B cell (primary cell): ENCODE measurements at regions not wholly inside any gene's neighbourhood (a gene's known extent, or its start where the extent isn't known, plus 50 kb on each side); places are given as distances from the start of the nearest gene placed in this dataset.

ENCODE experiments used
- ATAC-seq: fragments of 200-7000 bp; cut with Tn5 transposase; one replicate; pipeline ENCODE4 v1.10.0; 2021; ENCODE audit warnings: low read depth, mild to moderate bottlenecking, moderate number of reproducible peaks, moderate library complexity
- CTCF ChIA-PET: fragments of 350-600 bp; sonication (Branson Sonifier 250); formaldehyde crosslinking; loops from one replicate; lab custom pipeline; 2021; ENCODE audit warnings: antibody characterized with exemption, inconsistent platforms; lab: Charles Lee
- POLR2A ChIA-PET: fragments of 350-600 bp; sonication (Branson Sonifier 250); formaldehyde crosslinking; loops from one replicate; lab custom pipeline; 2021; ENCODE audit warnings: antibody characterized with exemption; lab: Charles Lee
- DNase-seq: peaks from one replicate; pipeline ENCODE4 v3.0.0; 2013
- H2AFZ ChIP-seq: 2 replicates; pipeline ENCODE4 v1.6.1; 2012; ENCODE audit warnings: mild to moderate bottlenecking, low read depth, low read length; ENCODE audit not compliant: insufficient read depth, poor library complexity, severe bottlenecking
- H3K27ac ChIP-seq, 2 donors: 1 replicate in 1 of 2; 2 replicates in 1 of 2; pipeline ENCODE4 v1.5.1; 2012 to 2013; ENCODE audit warnings: low read length in 2 of 2, mild to moderate bottlenecking in 2 of 2, moderate library complexity in 1 of 2
- H3K27me3 ChIP-seq, 4 experiments: fragments of 200-600 bp in 1 of 4; sonication (generic) in 1 of 4; replicated peaks in 1 of 4; 1 replicate in 2 of 4; 2 replicates in 2 of 4; pipeline versions ENCODE4 v1.6.1 to v1.7.0; 2013 to 2016; ENCODE audit warnings: low read length in 3 of 4, mild to moderate bottlenecking in 2 of 4, mixed read lengths in 1 of 4, moderate library complexity in 1 of 4; ENCODE audit not compliant: insufficient read depth in 4 of 4, control insufficient read depth in 3 of 4; ENCODE audit errors: control extremely low read depth in 1 of 4
- H3K36me3 ChIP-seq, 2 experiments: replicated peaks in 1 of 2; 1 replicate in 1 of 2; 2 replicates in 1 of 2; pipeline versions ENCODE4 v1.6.1 to v1.7.1; 2013; ENCODE audit warnings: low read length in 1 of 2; ENCODE audit not compliant: insufficient read depth in 2 of 2, control insufficient read depth in 1 of 2; ENCODE audit errors: control extremely low read depth in 1 of 2, extremely low read depth in 1 of 2
- H3K4me1 ChIP-seq, 2 donors: fragments of 200-600 bp in 1 of 2; sonication (generic) in 1 of 2; 1 replicate in 1 of 2; 2 replicates in 1 of 2; pipeline versions ENCODE4 v1.5.1 to v1.6.1; 2013 to 2017; ENCODE audit warnings: low read length in 2 of 2; ENCODE audit not compliant: control insufficient read depth in 2 of 2, insufficient read depth in 2 of 2
- H3K4me2 ChIP-seq: replicated peaks from 2 replicates; pipeline ENCODE3; 2012; ENCODE audit warnings: mild to moderate bottlenecking, low read depth, low read length; ENCODE audit not compliant: poor library complexity, severe bottlenecking
- H3K4me3 ChIP-seq, 5 experiments: fragments of 200-600 bp in 1 of 5; sonication (generic) in 1 of 5; 1 replicate in 3 of 5; 2 replicates in 2 of 5; pipeline versions ENCODE4 v1.5.1 to v1.7.0; 2011 to 2016; ENCODE audit warnings: low read length in 4 of 5, mild to moderate bottlenecking in 4 of 5, low read depth in 2 of 5, control low read depth in 1 of 5, moderate library complexity in 1 of 5; ENCODE audit not compliant: insufficient read depth in 1 of 5; ENCODE audit errors: control extremely low read depth in 1 of 5, extremely low read depth in 1 of 5
- H3K79me2 ChIP-seq: fragments of 200-600 bp; sonication (generic); one replicate; pipeline ENCODE4 v1.6.0; 2016; ENCODE audit warnings: low read length; ENCODE audit not compliant: control insufficient read depth, insufficient read depth
- H3K9ac ChIP-seq: fragments of 200-600 bp; sonication (generic); 2 replicates; pipeline ENCODE4 v1.6.1; 2017; ENCODE audit warnings: mild to moderate bottlenecking, low read length, moderate library complexity
- H3K9me3 ChIP-seq, 3 donors: one replicate each; pipeline versions ENCODE4 v1.6.1 to v1.7.1; 2013; ENCODE audit warnings: low read length in 2 of 3; ENCODE audit not compliant: control insufficient read depth in 2 of 3, insufficient read depth in 1 of 3; ENCODE audit errors: control extremely low read depth in 1 of 3
- H4K20me1 ChIP-seq: 2 replicates; pipeline ENCODE4 v1.6.0; 2012; ENCODE audit warnings: mild to moderate bottlenecking, low read length; ENCODE audit not compliant: insufficient read depth, control insufficient read depth, poor library complexity, severe bottlenecking
- H3K27ac Mint-ChIP-seq: one replicate; pipeline ENCODE4 v1.8.0; 2021; ENCODE audit warnings: mixed read lengths
- H3K27me3 Mint-ChIP-seq: one replicate; pipeline ENCODE4 v1.8.0; 2021; ENCODE audit warnings: mixed read lengths
- H3K4me1 Mint-ChIP-seq: one replicate; pipeline ENCODE4 v1.8.0; 2021; ENCODE audit warnings: mixed read lengths
- H3K4me3 Mint-ChIP-seq: one replicate; pipeline ENCODE4 v1.8.0; 2021; ENCODE audit warnings: mixed read lengths
- H3K9me3 Mint-ChIP-seq: one replicate; pipeline ENCODE4 v1.8.0; 2022; ENCODE audit warnings: mixed read lengths; ENCODE audit not compliant: insufficient read depth
- CTCF ChIP-seq: fragments of 200-600 bp; IDR thresholded peaks from one replicate; pipeline ENCODE4 v1.8.0; 2022; ENCODE audit warnings: antibody characterized with exemption, mild to moderate bottlenecking
- EZH2 ChIP-seq: IDR thresholded peaks from 2 replicates; pipeline ENCODE4 v1.6.1; 2012; ENCODE audit warnings: borderline replicate concordance, low read depth, mild to moderate bottlenecking, moderate library complexity, low read length; ENCODE audit not compliant: insufficient read depth, poor library complexity, severe bottlenecking
- WGBS: methylation state at CpG from one replicate; pipeline ENCODE4 v1.1.5; 2013; ENCODE audit warnings: missing lambda C conversion rate; ENCODE audit not compliant: insufficient coverage; 5-methylcytosine and 5-hydroxymethylcytosine counted together
- intact Hi-C: fragments of 100-400 bp; cut with micrococcal nuclease; formaldehyde crosslinking; loops from one replicate; pipeline ENCODE4 v1.10.0; 2022

GRCh38 chr12:33514893-33515292, 75.3 kb upstream of the SYT10 start:
- CTCF ChIA-PET: no interaction called here
- WGBS: no CpG with 5 or more reads among the region's 2 CpGs
- TF ChIP-seq CTCF (no peak), EZH2 (no peak)

GRCh38 chr12:33519566-33519965, 79.9 kb upstream of the SYT10 start:
- no peak overlapping the region for H3K4me3 ChIP-seq
- CTCF ChIA-PET: no interaction called here
- no peak for ATAC-seq

More at GRCh38 chr12:33514893-33515292, 75.3 kb upstream of the SYT10 start:
- Mint-ChIP-seq H3K27me3 (no peaks in the 10 kb centered on the region), H3K4me3 (no peak overlapping the region), H3K9me3 (peaks cover 3% of the 10 kb centered on the region), H3K4me1 (no peaks in the 10 kb centered on the region), H3K27ac (no peak overlapping the region)
- no peak overlapping the region for H2AFZ ChIP-seq
- H3K4me3 ChIP-seq: no peak overlapping the region
- POLR2A ChIA-PET: no interaction called here
- H3K4me1 ChIP-seq: no peaks in the 10 kb centered on the region
- no peaks in the 10 kb centered on the region for H3K36me3 ChIP-seq
- no peak overlapping the region for H3K4me2 ChIP-seq
- intact Hi-C loops: no loop called here
- no peak for ATAC-seq
- no peaks in the 10 kb centered on the region for H3K27me3 ChIP-seq
- no peaks in the 10 kb centered on the region for H3K79me2 ChIP-seq
- H3K9ac ChIP-seq: no peak overlapping the region
- no peak for DNase-seq
- no peaks in the 10 kb centered on the region for H4K20me1 ChIP-seq
- no peak overlapping the region for H3K27ac ChIP-seq
- H3K9me3 ChIP-seq: no peaks in the 10 kb centered on the region

More at GRCh38 chr12:33519566-33519965, 79.9 kb upstream of the SYT10 start:
- Mint-ChIP-seq H3K9me3 (no peaks in the 10 kb centered on the region), H3K27ac (no peak overlapping the region), H3K4me3 (no peak overlapping the region), H3K27me3 (no peaks in the 10 kb centered on the region), H3K4me1 (no peaks in the 10 kb centered on the region)
- H3K27me3 ChIP-seq: no peaks in the 10 kb centered on the region
- H2AFZ ChIP-seq: no peak overlapping the region
- DNase-seq: no peak
- no peaks in the 10 kb centered on the region for H3K79me2 ChIP-seq
- intact Hi-C loops: no loop called here
- no peak overlapping the region for H3K27ac ChIP-seq
- H3K4me2 ChIP-seq: no peak overlapping the region
- no peaks in the 10 kb centered on the region for H4K20me1 ChIP-seq
- POLR2A ChIA-PET: no interaction called here
- H3K9me3 ChIP-seq: peaks cover 0 to 5% (median 0%) of the 10 kb centered on the region in 3 donors
- no peaks in the 10 kb centered on the region for H3K36me3 ChIP-seq
- H3K4me1 ChIP-seq: no peaks in the 10 kb centered on the region
- no peak overlapping the region for H3K9ac ChIP-seq
- TF ChIP-seq CTCF (no peak), EZH2 (no peak)
